Activated CD4-positive, alpha-beta memory T cell treated with anti-CD3 and anti-CD28 coated beads for 36 hours (primary cell): ENCODE measurements at regions not wholly inside any gene's neighbourhood (a gene's known extent, or its start where the extent isn't known, plus 50 kb on each side); places are given as distances from the start of the nearest gene placed in this dataset.
"Not testable (repeated sequence)": the region's sequence is repeated elsewhere in the genome, so short reads cannot be mapped to it uniquely, and the experiment has no call there.

Experiments used
- CTCF ChIA-PET: fragments of 350-600 bp; sonication (Branson Sonifier 250); formaldehyde crosslinking; loops from one replicate; lab custom pipeline; 2021; ENCODE audit warnings: antibody characterized with exemption, inconsistent platforms; lab: Charles Lee
- POLR2A ChIA-PET: fragments of 350-600 bp; sonication (Branson Sonifier 250); formaldehyde crosslinking; loops from one replicate; lab custom pipeline; 2021; ENCODE audit warnings: antibody characterized with exemption; lab: Charles Lee
- DNase-seq: peaks from one replicate; pipeline ENCODE4 v3.0.0-alpha.2; 2020
- H3K27ac Mint-ChIP-seq: one replicate; pipeline ENCODE4 v1.8.0; 2021; ENCODE audit warnings: mixed read lengths
- H3K27me3 Mint-ChIP-seq: one replicate; pipeline ENCODE4 v1.8.0; 2021; ENCODE audit warnings: mixed read lengths
- H3K36me3 Mint-ChIP-seq: one replicate; pipeline ENCODE4 v1.8.0; 2021; ENCODE audit warnings: mixed read lengths
- H3K4me1 Mint-ChIP-seq: one replicate; pipeline ENCODE4 v1.8.0; 2021; ENCODE audit warnings: low read depth, mixed read lengths
- H3K4me3 Mint-ChIP-seq: one replicate; pipeline ENCODE4 v1.8.0; 2021; ENCODE audit warnings: mild to moderate bottlenecking, mixed read lengths
- H3K9me3 Mint-ChIP-seq: one replicate; pipeline ENCODE4 v1.8.0; 2021; ENCODE audit warnings: mixed read lengths
- intact Hi-C: fragments of 100-400 bp; cut with micrococcal nuclease; formaldehyde crosslinking; loops from one replicate; pipeline ENCODE4 v1.15.1; 2023

DNA sequence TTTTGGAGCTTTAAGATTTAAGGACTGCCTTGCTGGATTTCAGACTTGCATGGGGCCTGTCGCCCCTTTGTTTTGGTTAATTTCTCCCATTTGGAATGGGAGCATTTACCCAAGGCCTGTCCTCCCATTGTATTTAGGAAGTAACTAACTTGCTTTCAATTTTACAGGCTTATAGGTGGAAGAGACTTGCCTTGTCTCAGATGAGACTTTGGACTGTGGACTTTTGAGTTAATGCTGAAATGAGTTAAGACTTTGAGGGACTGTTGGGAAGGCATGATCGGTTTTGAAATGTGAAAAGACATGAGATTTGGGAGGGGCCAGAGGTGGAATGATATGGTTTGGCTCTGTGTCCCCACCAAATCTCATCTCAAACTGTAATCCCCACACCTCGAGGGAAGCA is 56.5 kb upstream of the TNFSF10 start:
- H3K27ac Mint-ChIP-seq: peak overlapping the region; percentile 68
- H3K27me3 Mint-ChIP-seq, H3K9me3 Mint-ChIP-seq, H3K36me3 Mint-ChIP-seq, H3K4me3 Mint-ChIP-seq, DNase-seq: not testable (repeated sequence)
- intact Hi-C loops: loop anchor here (1.0 to 10.0 kb wide), 4 partner anchors 29 to 445 kb away; no protein-coding TSS in a partner anchor
- ChIA-PET CTCF (interaction anchor here (1.6 to 3.0 kb wide), 2 partner anchors 16 to 17 kb away, joined by 4 to 11 read pairs; no protein-coding TSS in a partner anchor), POLR2A (interaction anchor here (0.6 to 1.8 kb wide), 2 partner anchors 12 to 60 kb away, joined by 5 to 7 read pairs; no protein-coding TSS in a partner anchor)
- peaks cover 71% of the 10 kb centered on the region for H3K4me1 Mint-ChIP-seq

DNA sequence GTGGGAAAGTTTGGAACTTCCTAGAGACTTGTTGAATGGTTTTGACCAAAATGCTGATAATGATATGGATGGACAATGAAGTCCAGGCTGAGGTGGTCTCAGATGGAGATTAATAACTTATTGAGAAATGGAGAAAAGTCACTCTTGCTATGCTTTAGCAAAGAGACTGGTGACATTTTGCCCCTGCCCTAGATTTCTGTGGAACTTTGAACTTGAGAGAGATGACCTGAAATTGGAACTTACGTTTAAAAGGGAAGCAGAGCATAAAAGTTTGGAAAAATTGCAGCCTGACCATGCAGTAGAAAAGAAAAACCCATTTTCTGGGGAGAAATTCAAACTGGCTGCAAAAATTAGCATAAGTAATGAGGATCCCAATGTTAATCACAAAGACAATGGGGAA is 55.5 kb upstream of the TNFSF10 start:
- ChIA-PET POLR2A (interaction anchor here (1.1 kb wide), 1 partner anchor 66 kb away, joined by 3 read pairs; no protein-coding TSS in a partner anchor), CTCF (interaction anchor here (1.3 to 1.6 kb wide), 2 partner anchors 17 kb away, joined by 4 read pairs; no protein-coding TSS in a partner anchor)
- intact Hi-C loops, H3K27me3 Mint-ChIP-seq, H3K27ac Mint-ChIP-seq, H3K4me3 Mint-ChIP-seq, DNase-seq, H3K9me3 Mint-ChIP-seq, H3K36me3 Mint-ChIP-seq: not testable (repeated sequence)
- H3K4me1 Mint-ChIP-seq: peaks cover 64% of the 10 kb centered on the region

DNA sequence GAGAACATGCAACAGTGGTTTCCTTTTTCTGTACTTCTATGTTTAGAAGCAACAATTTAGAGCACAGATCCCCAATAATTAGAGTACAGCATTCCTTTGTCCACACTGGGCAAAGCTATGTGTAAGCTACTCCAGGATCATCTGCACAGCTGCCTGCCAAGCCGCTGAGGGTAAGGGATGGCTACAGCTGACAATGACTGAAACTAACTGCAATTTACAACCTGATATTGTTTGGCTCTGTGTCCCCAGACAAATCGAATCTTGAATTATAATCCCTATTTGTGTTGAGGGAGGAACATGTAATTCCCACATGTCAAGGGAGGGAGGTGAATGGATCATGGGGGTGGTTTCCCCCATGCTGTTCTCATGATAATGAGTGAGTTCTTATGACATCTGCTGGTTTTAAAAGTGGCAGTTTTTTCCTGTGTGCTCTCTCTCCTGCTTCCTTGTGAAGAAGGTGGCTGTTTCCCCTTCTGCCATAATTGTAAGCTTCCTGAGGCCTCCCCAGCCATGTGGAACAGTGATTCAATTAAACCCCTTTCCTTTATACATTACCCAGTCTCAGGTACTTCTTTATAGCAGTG is 54.8 kb upstream of the TNFSF10 start:
- ChIA-PET CTCF (interaction anchor here (1.3 kb wide), 1 partner anchor 18 kb away, joined by 4 read pairs; no protein-coding TSS in a partner anchor), POLR2A (interaction anchor here (1.1 kb wide), 1 partner anchor 66 kb away, joined by 3 read pairs; no protein-coding TSS in a partner anchor)
- Mint-ChIP-seq H3K27ac (no peak overlapping the region), H3K36me3 (no peaks in the 10 kb centered on the region), H3K9me3 (no peaks in the 10 kb centered on the region), H3K4me3 (no peak overlapping the region), H3K27me3 (no peaks in the 10 kb centered on the region), H3K4me1 (peaks cover 58% of the 10 kb centered on the region)
- no peak for DNase-seq
- intact Hi-C loops: no loop called here

DNA sequence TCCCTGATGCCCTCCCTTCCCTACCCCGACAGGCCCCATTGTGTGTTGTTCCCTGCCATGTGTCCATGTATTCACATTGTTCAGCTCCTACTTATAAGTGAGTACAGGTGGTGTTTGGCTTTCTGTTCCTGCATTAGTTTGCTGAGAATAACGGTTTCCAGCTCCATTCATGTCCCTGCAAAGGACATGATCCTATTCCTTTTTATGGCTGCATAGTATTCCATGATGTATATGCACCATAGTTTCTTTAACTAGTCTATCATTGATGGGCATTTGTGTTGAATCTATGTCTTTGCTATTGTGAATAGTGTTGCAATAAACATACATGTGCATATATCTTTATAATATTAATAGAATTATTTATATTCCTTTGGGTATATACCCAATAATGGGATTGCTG is 52.1 kb upstream of the TNFSF10 start:
- DNase-seq: no peak
- Mint-ChIP-seq H3K27me3 (no peaks in the 10 kb centered on the region), H3K27ac (no peak overlapping the region), H3K9me3 (peaks cover 9% of the 10 kb centered on the region), H3K4me3 (no peak overlapping the region), H3K4me1 (peaks cover 31% of the 10 kb centered on the region), H3K36me3 (peaks cover 3% of the 10 kb centered on the region)
- intact Hi-C loops: no loop called here
- ChIA-PET POLR2A (no interaction called here), CTCF (interaction anchor here (1.4 kb wide), 1 partner anchor 20 kb away, joined by 3 read pairs; no protein-coding TSS in a partner anchor)

DNA sequence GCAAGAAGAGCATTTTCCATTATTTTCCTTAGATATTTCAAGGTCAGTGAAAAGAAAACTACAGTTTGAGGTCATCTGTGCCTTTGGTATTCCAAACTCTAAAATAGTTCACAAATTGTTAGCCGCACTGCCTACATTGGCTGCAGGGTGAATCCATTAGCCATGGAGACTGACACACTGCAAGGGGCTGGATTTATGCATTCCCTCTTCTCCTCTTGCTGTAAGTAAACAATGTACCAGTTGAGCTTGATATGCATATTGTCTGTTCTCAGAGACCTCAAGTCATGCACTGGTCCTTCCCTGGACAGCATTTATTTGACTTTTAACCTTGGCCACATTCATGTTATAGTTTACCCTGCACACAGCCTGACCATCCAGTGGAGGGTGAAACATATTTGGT is 50.2 kb upstream of the TNFSF10 start:
- Mint-ChIP-seq H3K9me3 (peaks cover 9% of the 10 kb centered on the region), H3K4me3 (no peak overlapping the region), H3K27ac (no peak overlapping the region), H3K27me3 (no peaks in the 10 kb centered on the region), H3K36me3 (peaks cover 3% of the 10 kb centered on the region), H3K4me1 (peaks cover 21% of the 10 kb centered on the region)
- intact Hi-C loops: no loop called here
- no peak for DNase-seq
- POLR2A ChIA-PET: no interaction called here
- CTCF ChIA-PET: no interaction called here
